ENCODE measurements at regions not wholly inside any gene's neighbourhood (a gene's known extent, or its start where the extent isn't known, plus 50 kb on each side); places are given as distances from the start of the nearest gene placed in this dataset.

- TF ChIP-seq CTCF (IDR thresholded peaks at IDR 0.05; ENCODE audit: extremely low read depth, missing control alignments): no peak
- no peak for DNase-seq (ENCODE audit: low spot score)
These were observed 533.9 kb downstream of the PLPP3 start for GRCh38 chr1:56045477-56045876.

DNA sequence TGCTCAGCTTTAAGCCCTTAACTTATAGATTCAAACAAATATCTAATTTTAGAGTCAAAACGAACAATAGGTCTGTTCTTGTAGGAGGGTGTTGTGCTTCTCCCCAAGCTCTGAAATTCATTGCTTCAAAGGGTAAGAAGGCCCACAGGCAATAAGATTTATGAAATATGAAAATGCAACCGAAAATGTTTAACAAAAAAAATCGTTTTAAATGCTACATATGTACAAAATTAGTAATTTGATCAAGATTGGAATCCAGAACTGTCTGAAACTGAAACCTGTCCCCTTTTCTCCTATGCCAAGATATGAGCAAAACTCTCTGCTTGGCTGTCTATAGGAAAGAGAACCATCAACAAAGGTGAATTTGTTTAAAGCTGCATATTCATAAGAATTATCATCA, 534.3 kb downstream of the PLPP3 start:
- DNase-seq (ENCODE audit: low spot score): no peak
- no peak for TF ChIP-seq CTCF (IDR thresholded peaks at IDR 0.05; ENCODE audit: extremely low read depth, missing control alignments)

DNA sequence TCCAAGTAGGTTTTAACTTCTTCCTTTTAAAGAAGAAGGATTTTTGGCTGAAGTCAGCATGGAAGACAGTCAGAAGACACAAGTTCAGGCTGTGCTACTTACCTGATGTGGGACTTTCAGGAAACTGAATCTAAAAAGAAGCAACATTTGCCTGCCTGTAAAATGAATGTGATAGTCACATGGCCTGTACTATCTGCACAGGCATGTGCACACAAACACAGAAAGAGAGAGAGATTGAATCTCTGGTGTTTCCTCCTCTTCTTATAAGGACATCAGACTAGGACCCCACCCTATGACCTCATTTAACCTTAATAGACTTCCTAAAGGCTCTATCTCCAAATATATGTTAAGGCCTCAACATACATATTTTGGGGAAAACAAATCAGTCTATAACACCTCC, 542.9 kb downstream of the PLPP3 start:
- TF ChIP-seq CTCF (IDR thresholded peaks at IDR 0.05; ENCODE audit: extremely low read depth, missing control alignments): no peak
- DNase-seq (ENCODE audit: low spot score): no peak

- TF ChIP-seq CTCF (IDR thresholded peaks at IDR 0.05; ENCODE audit: extremely low read depth, missing control alignments): no peak
- DNase-seq (ENCODE audit: low spot score): no peak
These were observed 544.4 kb downstream of the PLPP3 start for GRCh38 chr1:56034847-56035481.

DNA sequence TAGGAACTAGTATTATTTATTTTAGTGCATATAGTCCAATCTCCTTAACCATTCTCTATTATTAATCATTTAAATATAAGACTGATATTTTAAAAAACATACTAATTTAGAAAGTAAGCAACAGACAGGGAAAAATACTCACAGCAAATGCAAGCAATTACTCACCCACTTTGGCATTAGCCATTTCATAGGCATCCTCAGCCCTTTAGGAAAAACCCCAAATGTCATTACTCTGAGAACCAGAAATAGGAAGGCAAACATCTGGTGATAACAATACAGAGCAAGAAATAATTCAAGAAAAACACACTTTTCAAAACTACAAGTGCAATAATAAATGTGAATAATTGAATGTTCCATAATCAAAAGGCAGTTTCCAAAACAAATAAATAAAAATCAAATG, 545.1 kb downstream of the PLPP3 start:
- no peak for DNase-seq (ENCODE audit: low spot score)
- TF ChIP-seq CTCF (IDR thresholded peaks at IDR 0.05; ENCODE audit: extremely low read depth, missing control alignments): no peak

DNA sequence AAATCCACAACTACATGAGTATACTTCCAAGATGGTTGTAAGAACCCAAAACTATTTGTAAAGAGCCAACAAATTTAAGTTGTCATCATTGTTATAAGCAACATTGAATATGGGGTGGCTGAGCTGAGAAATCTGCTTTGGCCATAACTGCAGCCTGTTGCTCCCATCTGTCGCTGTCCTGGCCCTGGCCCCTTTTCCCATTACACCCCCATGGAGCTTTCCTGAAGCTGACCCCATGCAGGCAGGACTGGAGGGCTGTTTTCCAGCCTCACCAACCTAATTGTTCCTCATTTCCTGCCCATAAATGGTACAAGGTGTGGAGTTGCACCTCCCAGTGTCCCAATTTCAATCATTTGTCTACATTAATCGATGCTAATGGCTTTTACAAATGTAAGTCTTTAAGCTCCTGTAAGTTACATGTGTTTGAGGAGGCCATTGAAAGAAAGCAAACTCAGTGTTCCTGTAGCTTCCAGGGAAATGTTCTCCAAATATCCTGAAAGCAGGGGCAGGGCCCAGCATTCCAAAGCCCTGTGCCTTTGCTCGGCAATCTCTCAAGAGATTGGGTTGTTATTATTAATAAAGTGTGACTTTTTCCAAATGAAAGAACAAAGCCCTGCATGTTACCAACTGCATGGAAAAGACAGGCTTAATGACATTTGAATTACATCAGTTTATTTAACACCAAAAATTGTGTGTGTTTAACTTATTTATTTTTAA, 545.9 kb downstream of the PLPP3 start:
- TF ChIP-seq CTCF (IDR thresholded peaks at IDR 0.05; ENCODE audit: extremely low read depth, missing control alignments): no peak
- no peak for DNase-seq (ENCODE audit: low spot score)

DNA sequence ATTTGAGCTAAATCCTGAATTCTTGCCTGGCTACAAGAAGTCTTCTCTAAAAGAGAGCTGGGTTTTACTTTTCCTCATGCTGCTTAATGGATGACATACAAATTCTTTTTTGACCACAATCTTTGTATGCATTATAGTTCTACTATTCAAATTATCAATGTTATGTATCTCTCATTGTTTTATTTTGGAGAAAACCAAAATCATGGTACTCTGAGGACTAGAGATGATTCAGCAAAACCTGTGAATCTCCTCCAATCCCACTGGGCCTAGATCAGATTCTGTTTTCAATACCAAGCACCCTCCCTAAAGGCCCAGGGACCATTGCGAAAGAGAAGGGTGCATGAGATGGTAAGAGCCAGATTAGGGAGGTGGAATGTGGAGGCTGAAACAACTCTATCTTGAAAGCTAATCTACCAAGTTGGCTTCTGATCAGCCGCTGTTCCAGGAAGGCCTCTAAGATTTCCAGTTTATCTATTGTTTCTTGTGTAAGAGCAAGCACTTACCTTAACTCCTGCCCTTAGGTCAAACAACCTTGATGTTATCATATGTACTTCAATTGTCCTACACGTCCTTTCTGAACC, 547.2 kb downstream of the PLPP3 start:
- DNase-seq (ENCODE audit: low spot score): no peak
- no peak for TF ChIP-seq CTCF (IDR thresholded peaks at IDR 0.05; ENCODE audit: extremely low read depth, missing control alignments)

Data from GM20000 (cell line).